ENCODE measurements at regions not wholly inside any gene's neighbourhood (a gene's known extent, or its start where the extent isn't known, plus 50 kb on each side); places are given as distances from the start of the nearest gene placed in this dataset.

DNA sequence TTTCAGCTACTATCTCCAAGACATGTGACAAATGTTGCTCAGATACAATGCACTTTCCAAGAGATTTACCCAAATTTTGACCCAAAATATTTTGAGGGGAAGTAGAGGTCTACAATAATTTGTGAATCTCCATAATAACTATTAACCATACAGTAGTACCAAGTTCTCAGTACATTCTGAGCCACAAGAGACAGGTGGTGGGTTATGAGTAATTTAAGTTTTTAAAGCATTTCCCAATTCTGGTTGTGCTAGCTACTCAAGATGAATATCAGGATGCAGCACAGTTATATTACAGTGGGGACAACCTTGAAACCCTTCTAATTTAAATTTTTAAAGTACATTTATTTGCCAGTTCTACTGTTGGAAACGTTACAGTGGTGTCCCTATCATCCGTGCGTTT lies 92.2 kb upstream of the MITF start:
- no peak for TF ChIP-seq GATA2 (IDR thresholded peaks at IDR 0.05; ENCODE audit: low read depth, low read length)
- no peak for TF ChIP-seq GATA3 (IDR thresholded peaks at IDR 0.05; ENCODE audit: low read depth, low read length)

Measured in SH-SY5Y (cell line).